ENCODE measurements at regions not wholly inside any gene's neighbourhood (a gene's known extent, or its start where the extent isn't known, plus 50 kb on each side); places are given as distances from the start of the nearest gene placed in this dataset.

- Histone ChIP-seq H3K79me1 (ENCODE audit: low read length) (no peaks in the 10 kb centered on the region), H2BK5ac (ENCODE audit: low read depth, low read length, poor library complexity) (no peak overlapping the region), H3K27me3 (ENCODE audit: insufficient read depth, low read length) (no peaks in the 10 kb centered on the region)
Observed at GRCh38 chr4:64022560-64022959, 386.7 kb downstream of the TECRL start.

GRCh38 chr4:64016893-64017292 is 392.4 kb downstream of the TECRL start:
- H3K18ac ChIP-seq (ENCODE audit: low read length), result no peak overlapping the region
- peaks cover 2 to 12% of the 10 kb centered on the region in 2 experiments for H3K4me1 ChIP-seq (ENCODE audit: control insufficient read depth in 1 of 2, insufficient read depth in 2 of 2, low read length in 2 of 2)
- H3K4me3 ChIP-seq (ENCODE audit: low read depth, low read length), result no peak overlapping the region
- H3K4me2 ChIP-seq (ENCODE audit: low read length), result no peak overlapping the region
- H2BK12ac ChIP-seq (ENCODE audit: low read length), result peak overlapping the region; percentile 10
- no CpG with 5 or more reads among the region's 11 CpGs for WGBS (ENCODE audit: extremely low coverage, insufficient coverage, insufficient read length)
- H2BK120ac ChIP-seq (ENCODE audit: insufficient read depth, low read length, poor library complexity), result no peak overlapping the region
- no peak overlapping the region for H3K4ac ChIP-seq (ENCODE audit: low read depth, low read length)
- no peaks in the 10 kb centered on the region for H3K36me3 ChIP-seq (ENCODE audit: control insufficient read depth in 1 of 2, insufficient read depth in 2 of 2, low read length in 2 of 2)
- no peaks in the 10 kb centered on the region for H3K27me3 ChIP-seq (ENCODE audit: insufficient read depth, low read length)
- peak overlapping the region; percentile 17 for H4K91ac ChIP-seq (ENCODE audit: low read depth, low read length)
- no peak overlapping the region for H2AFZ ChIP-seq (ENCODE audit: insufficient read depth, low read length, poor library complexity)
- no peaks in the 10 kb centered on the region for H3K79me2 ChIP-seq (ENCODE audit: control insufficient read depth, insufficient read depth, low read length, poor library complexity)
- no peak overlapping the region for H3K9ac ChIP-seq (ENCODE audit: low read length)
- no peak overlapping the region for H3K23ac ChIP-seq (ENCODE audit: low read length)
- H3K9me3 ChIP-seq (ENCODE audit: insufficient read depth, low read depth, low read length), result no peaks in the 10 kb centered on the region
- H3K79me1 ChIP-seq (ENCODE audit: low read length), result peaks cover 6% of the 10 kb centered on the region
- no peak overlapping the region for H4K12ac ChIP-seq (ENCODE audit: low read depth, low read length)
- no peak overlapping the region for H4K8ac ChIP-seq (ENCODE audit: low read depth, low read length)
- H2BK5ac ChIP-seq (ENCODE audit: low read depth, low read length, poor library complexity), result peak overlapping the region; percentile 1
- no peak for DNase-seq
- no peak overlapping the region for H3K14ac ChIP-seq (ENCODE audit: low read length)
- H3K27ac ChIP-seq (ENCODE audit: low read depth, low read length), result no peak overlapping the region
- H2AK5ac ChIP-seq (ENCODE audit: low read length), result no peak overlapping the region

More at GRCh38 chr4:64022560-64022959, 386.7 kb downstream of the TECRL start:
- H4K91ac ChIP-seq (ENCODE audit: low read depth, low read length), result no peak overlapping the region
- H3K23ac ChIP-seq (ENCODE audit: low read length), result no peak overlapping the region
- no peaks in the 10 kb centered on the region for H3K79me2 ChIP-seq (ENCODE audit: control insufficient read depth, insufficient read depth, low read length, poor library complexity)
- H2BK12ac ChIP-seq (ENCODE audit: low read length), result no peak overlapping the region
- H3K4me2 ChIP-seq (ENCODE audit: low read length), result no peak overlapping the region
- no peak overlapping the region for H2AK5ac ChIP-seq (ENCODE audit: low read length)
- H2BK120ac ChIP-seq (ENCODE audit: insufficient read depth, low read length, poor library complexity), result no peak overlapping the region
- H3K9ac ChIP-seq (ENCODE audit: low read length), result no peak overlapping the region
- H3K4ac ChIP-seq (ENCODE audit: low read depth, low read length), result no peak overlapping the region
- H3K27ac ChIP-seq (ENCODE audit: low read depth, low read length), result no peak overlapping the region
- no peak overlapping the region for H4K12ac ChIP-seq (ENCODE audit: low read depth, low read length)
- H3K18ac ChIP-seq (ENCODE audit: low read length), result no peak overlapping the region
- no peak for DNase-seq
- no peaks in the 10 kb centered on the region for H3K36me3 ChIP-seq (ENCODE audit: control insufficient read depth in 1 of 2, insufficient read depth in 2 of 2, low read length in 2 of 2)
- H3K9me3 ChIP-seq (ENCODE audit: insufficient read depth, low read depth, low read length), result no peaks in the 10 kb centered on the region
- no peak overlapping the region for H4K8ac ChIP-seq (ENCODE audit: low read depth, low read length)
- H3K4me1 ChIP-seq (ENCODE audit: control insufficient read depth in 1 of 2, insufficient read depth in 2 of 2, low read length in 2 of 2), result no peaks in the 10 kb centered on the region
- H3K4me3 ChIP-seq (ENCODE audit: low read depth, low read length), result no peak overlapping the region
- no peak overlapping the region for H2AFZ ChIP-seq (ENCODE audit: insufficient read depth, low read length, poor library complexity)
- no peak overlapping the region for H3K14ac ChIP-seq (ENCODE audit: low read length)

DNA sequence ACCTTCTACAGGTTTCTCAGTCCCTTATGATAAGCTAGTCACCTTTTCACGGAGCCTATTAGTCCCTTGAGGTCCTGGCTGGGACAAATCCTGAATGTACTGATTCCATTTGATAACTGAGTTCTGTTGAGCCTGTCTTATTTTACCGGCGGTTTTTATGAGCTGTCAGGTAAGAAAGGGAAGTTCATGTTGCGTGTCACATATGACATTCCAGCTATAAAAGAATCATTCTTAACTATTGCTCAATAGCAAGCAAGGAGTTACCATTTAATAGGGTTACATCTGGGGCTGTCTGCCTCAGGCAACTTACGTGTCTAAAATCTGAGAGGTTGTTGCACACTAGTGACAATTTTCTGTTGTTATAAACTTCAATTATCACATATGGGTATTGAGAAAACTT is 394.6 kb downstream of the TECRL start:
- H3K79me2 ChIP-seq (ENCODE audit: control insufficient read depth, insufficient read depth, low read length, poor library complexity), result no peaks in the 10 kb centered on the region
- H3K36me3 ChIP-seq (ENCODE audit: control insufficient read depth in 1 of 2, insufficient read depth in 2 of 2, low read length in 2 of 2), result no peaks in the 10 kb centered on the region
- no peak for DNase-seq
- no peak overlapping the region for H3K23ac ChIP-seq (ENCODE audit: low read length)
- no peak overlapping the region for H3K4ac ChIP-seq (ENCODE audit: low read depth, low read length)
- no peak overlapping the region for H3K14ac ChIP-seq (ENCODE audit: low read length)
- no peak overlapping the region for H3K18ac ChIP-seq (ENCODE audit: low read length)
- H4K8ac ChIP-seq (ENCODE audit: low read depth, low read length), result no peak overlapping the region
- H2BK5ac ChIP-seq (ENCODE audit: low read depth, low read length, poor library complexity), result no peak overlapping the region
- H3K9ac ChIP-seq (ENCODE audit: low read length), result no peak overlapping the region
- no peak overlapping the region for H4K12ac ChIP-seq (ENCODE audit: low read depth, low read length)
- no peak overlapping the region for H3K4me2 ChIP-seq (ENCODE audit: low read length)
- H2AFZ ChIP-seq (ENCODE audit: insufficient read depth, low read length, poor library complexity), result no peak overlapping the region
- no peak overlapping the region for H3K27ac ChIP-seq (ENCODE audit: low read depth, low read length)
- no peak overlapping the region for H4K91ac ChIP-seq (ENCODE audit: low read depth, low read length)
- H3K79me1 ChIP-seq (ENCODE audit: low read length), result peaks cover 7% of the 10 kb centered on the region
- H3K4me1 ChIP-seq (ENCODE audit: control insufficient read depth in 1 of 2, insufficient read depth in 2 of 2, low read length in 2 of 2), result peaks cover 4 to 12% of the 10 kb centered on the region in 2 experiments
- H3K27me3 ChIP-seq (ENCODE audit: insufficient read depth, low read length), result no peaks in the 10 kb centered on the region
- WGBS (ENCODE audit: extremely low coverage, insufficient coverage, insufficient read length), result no CpG with 5 or more reads among the region's 5 CpGs
- no peak overlapping the region for H2BK120ac ChIP-seq (ENCODE audit: insufficient read depth, low read length, poor library complexity)
- no peak overlapping the region for H2AK5ac ChIP-seq (ENCODE audit: low read length)
- H3K4me3 ChIP-seq (ENCODE audit: low read depth, low read length), result no peak overlapping the region
- H2BK12ac ChIP-seq (ENCODE audit: low read length), result no peak overlapping the region
- H3K9me3 ChIP-seq (ENCODE audit: insufficient read depth, low read depth, low read length), result no peaks in the 10 kb centered on the region

- no peak overlapping the region for H3K23ac ChIP-seq (ENCODE audit: low read length)
- no peak overlapping the region for H2AFZ ChIP-seq (ENCODE audit: insufficient read depth, low read length, poor library complexity)
- no peak overlapping the region for H3K9ac ChIP-seq (ENCODE audit: low read length)
- DNase-seq, result no peak
- no peak overlapping the region for H3K4me2 ChIP-seq (ENCODE audit: low read length)
- peak overlapping the region; percentile 82 for H3K18ac ChIP-seq (ENCODE audit: low read length)
- H3K4me3 ChIP-seq (ENCODE audit: low read depth, low read length), result no peak overlapping the region
- H3K9me3 ChIP-seq (ENCODE audit: insufficient read depth, low read depth, low read length), result no peaks in the 10 kb centered on the region
- peak overlapping the region; percentile 95 for H2BK12ac ChIP-seq (ENCODE audit: low read length)
- peaks cover 8% of the 10 kb centered on the region for H3K79me1 ChIP-seq (ENCODE audit: low read length)
- peaks cover 0 to 3% of the 10 kb centered on the region in 2 experiments for H3K4me1 ChIP-seq (ENCODE audit: control insufficient read depth in 1 of 2, insufficient read depth in 2 of 2, low read length in 2 of 2)
- H3K27ac ChIP-seq (ENCODE audit: low read depth, low read length), result peak overlapping the region; percentile 84
- H2BK5ac ChIP-seq (ENCODE audit: low read depth, low read length, poor library complexity), result peak overlapping the region; percentile 93
- H3K79me2 ChIP-seq (ENCODE audit: control insufficient read depth, insufficient read depth, low read length, poor library complexity), result no peaks in the 10 kb centered on the region
- H2AK5ac ChIP-seq (ENCODE audit: low read length), result peak overlapping the region; percentile 83
- H4K91ac ChIP-seq (ENCODE audit: low read depth, low read length), result peak overlapping the region; percentile 90
- peak overlapping the region; percentile 98 for H2BK120ac ChIP-seq (ENCODE audit: insufficient read depth, low read length, poor library complexity)
- peak overlapping the region; percentile 44 for H3K14ac ChIP-seq (ENCODE audit: low read length)
- H3K36me3 ChIP-seq (ENCODE audit: control insufficient read depth in 1 of 2, insufficient read depth in 2 of 2, low read length in 2 of 2), result no peaks in the 10 kb centered on the region
- no peaks in the 10 kb centered on the region for H3K27me3 ChIP-seq (ENCODE audit: insufficient read depth, low read length)
- peak overlapping the region; percentile 69 for H3K4ac ChIP-seq (ENCODE audit: low read depth, low read length)
- WGBS (ENCODE audit: extremely low coverage, insufficient coverage, insufficient read length), result no CpG with 5 or more reads among the region's 5 CpGs
- peak overlapping the region; percentile 93 for H4K12ac ChIP-seq (ENCODE audit: low read depth, low read length)
- H4K8ac ChIP-seq (ENCODE audit: low read depth, low read length), result peak overlapping the region; percentile 70
Observed at GRCh38 chr4:64001229-64001898, 407.9 kb downstream of the TECRL start.

All from trophoblast cell (in vitro differentiated cells and primary cell).